ENCODE measurements at regions not wholly inside any gene's neighbourhood (a gene's known extent, or its start where the extent isn't known, plus 50 kb on each side); places are given as distances from the start of the nearest gene placed in this dataset.

GRCh38 chr6:12440981-12441380 is 150.8 kb downstream of the EDN1 start:
- no peak for TF ChIP-seq EP300 (IDR thresholded peaks at IDR 0.05)
- no peak for TF ChIP-seq POLR2A (IDR thresholded peaks at IDR 0.05)
- TF ChIP-seq CTCF (IDR thresholded peaks at IDR 0.05) = no peak

Measured in suprapubic skin (tissue), 3 donors.